ENCODE measurements at regions not wholly inside any gene's neighbourhood (a gene's known extent, or its start where the extent isn't known, plus 50 kb on each side); places are given as distances from the start of the nearest gene placed in this dataset.

DNA sequence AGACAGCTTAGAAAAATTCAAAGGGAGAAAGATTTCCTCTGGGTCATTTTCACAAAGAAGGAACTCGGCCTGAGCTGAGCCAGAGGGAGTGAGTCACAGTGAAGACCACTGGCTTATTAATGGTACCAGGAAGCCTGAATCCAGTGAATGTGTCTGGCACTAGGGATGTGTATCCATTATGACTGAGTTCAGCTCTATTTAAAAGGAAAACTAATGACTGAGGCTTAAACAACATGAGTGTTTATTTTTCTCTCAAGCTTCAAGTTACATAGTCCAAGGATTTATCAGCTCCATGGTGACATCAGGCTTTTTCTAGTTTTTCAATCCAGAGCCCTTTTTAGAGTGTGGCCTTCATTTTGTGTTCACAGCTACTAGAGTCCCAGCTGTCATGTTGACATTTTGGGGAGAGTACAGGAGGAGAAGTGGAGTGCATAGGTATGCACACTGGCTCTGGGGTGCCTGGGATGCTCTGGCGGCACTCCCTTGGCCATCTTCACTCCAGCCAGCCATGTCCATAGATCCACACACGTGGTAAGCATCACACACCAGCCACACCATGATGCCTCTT, 159.5 kb upstream of the ERCC6L2 start:
- Histone ChIP-seq H3K4me2 (ENCODE audit: low read length) (no peak overlapping the region), H3K27me3 (ENCODE audit: low read length) (no peaks in the 10 kb centered on the region), H3F3A (ENCODE audit: low read length, unreplicated experiment) (no peaks in the 10 kb centered on the region), H3K9ac (ENCODE audit: low read length) (no peak overlapping the region), H3K36me3 (ENCODE audit: low read depth, low read length) (no peaks in the 10 kb centered on the region), H3K79me2 (ENCODE audit: low read length) (no peaks in the 10 kb centered on the region), H3K9me2 (replicated peaks; ENCODE audit: low read length) (no peaks in the 10 kb centered on the region), H3K9me3 (ENCODE audit: low read length) (no peaks in the 10 kb centered on the region), H3K27ac (ENCODE audit: low read length) (no peak overlapping the region), H2AFZ (ENCODE audit: low read length) (no peak overlapping the region), H3K4me3 (ENCODE audit: low read length) (no peak overlapping the region), H3K4me1 (ENCODE audit: insufficient read depth, low read length) (peaks cover 3% of the 10 kb centered on the region), H4K20me1 (ENCODE audit: low read length) (no peaks in the 10 kb centered on the region)
- BruUV-seq (replicated peaks), result no TSS peak
- DNase-seq (no peak), ATAC-seq (no peak)
- TF ChIP-seq EZH2 (IDR thresholded peaks at IDR 0.05; ENCODE audit: low read length, unreplicated experiment) (no peak), EZH2phosphoT487 (IDR thresholded peaks at IDR 0.05; ENCODE audit: borderline replicate concordance, low read length) (no peak)
- TF ChIP-seq, protein P1, sequence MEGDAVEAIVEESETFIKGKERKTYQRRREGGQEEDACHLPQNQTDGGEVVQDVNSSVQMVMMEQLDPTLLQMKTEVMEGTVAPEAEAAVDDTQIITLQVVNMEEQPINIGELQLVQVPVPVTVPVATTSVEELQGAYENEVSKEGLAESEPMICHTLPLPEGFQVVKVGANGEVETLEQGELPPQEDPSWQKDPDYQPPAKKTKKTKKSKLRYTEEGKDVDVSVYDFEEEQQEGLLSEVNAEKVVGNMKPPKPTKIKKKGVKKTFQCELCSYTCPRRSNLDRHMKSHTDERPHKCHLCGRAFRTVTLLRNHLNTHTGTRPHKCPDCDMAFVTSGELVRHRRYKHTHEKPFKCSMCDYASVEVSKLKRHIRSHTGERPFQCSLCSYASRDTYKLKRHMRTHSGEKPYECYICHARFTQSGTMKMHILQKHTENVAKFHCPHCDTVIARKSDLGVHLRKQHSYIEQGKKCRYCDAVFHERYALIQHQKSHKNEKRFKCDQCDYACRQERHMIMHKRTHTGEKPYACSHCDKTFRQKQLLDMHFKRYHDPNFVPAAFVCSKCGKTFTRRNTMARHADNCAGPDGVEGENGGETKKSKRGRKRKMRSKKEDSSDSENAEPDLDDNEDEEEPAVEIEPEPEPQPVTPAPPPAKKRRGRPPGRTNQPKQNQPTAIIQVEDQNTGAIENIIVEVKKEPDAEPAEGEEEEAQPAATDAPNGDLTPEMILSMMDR (conservative IDR thresholded peaks at IDR 0.05; ENCODE audit: low read depth, low read length), result no peak
- intact Hi-C loops (cut with micrococcal nuclease), result no loop called here
- ChIA-PET POLR2A (ENCODE audit: unreplicated experiment) (no interaction called here), CTCF (no interaction called here)

DNA sequence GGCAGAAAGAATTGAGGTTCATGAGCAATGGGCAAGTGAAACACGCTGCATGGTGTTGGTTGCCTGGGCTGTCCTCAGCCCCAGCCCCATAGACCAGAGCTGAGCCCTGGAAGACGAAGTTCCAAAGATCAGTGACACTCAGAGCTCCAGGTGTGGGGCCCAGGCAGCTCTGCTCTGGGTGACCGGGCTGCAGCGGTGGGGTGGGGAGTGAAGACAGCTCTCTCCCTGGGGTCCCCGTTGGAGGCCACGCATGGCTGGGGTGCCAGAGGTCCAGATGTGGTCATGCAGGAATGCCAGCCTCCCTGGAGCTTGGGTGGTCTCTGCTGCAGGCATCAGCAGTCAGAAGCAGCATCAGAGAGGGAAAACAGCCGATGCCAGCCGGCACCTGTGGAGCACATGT, 165.0 kb upstream of the ERCC6L2 start:
- no peak for ATAC-seq
- BruUV-seq (replicated peaks), result no TSS peak
- intact Hi-C loops (cut with micrococcal nuclease), result no loop called here

DNA sequence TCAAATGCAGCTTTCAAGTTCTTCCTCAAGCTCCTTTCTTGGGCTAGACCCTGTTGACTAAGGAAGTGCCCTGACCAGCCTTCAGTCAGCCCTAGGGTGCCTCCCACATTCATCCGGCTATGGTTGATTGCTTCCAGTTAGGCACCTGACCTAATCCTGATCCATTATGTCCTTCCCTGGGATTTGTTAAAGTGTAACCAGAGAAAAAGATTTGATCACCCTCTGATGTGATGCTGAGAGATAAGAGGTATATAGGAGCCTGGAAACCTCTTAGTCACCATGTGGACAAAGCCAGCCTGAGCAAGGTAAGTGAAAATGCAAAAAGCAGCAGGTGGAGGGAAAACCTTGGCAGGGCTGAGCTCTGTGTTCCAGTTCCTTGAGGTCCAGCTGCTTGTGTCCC, 178.8 kb upstream of the ERCC6L2 start:
- TF ChIP-seq EZH2phosphoT487 (IDR thresholded peaks at IDR 0.05; ENCODE audit: borderline replicate concordance, low read length), result no peak
- TF ChIP-seq EZH2 (IDR thresholded peaks at IDR 0.05; ENCODE audit: low read length, unreplicated experiment), result no peak
- TF ChIP-seq, protein P1 (conservative IDR thresholded peaks at IDR 0.05; ENCODE audit: low read depth, low read length), result no peak
- Histone ChIP-seq H3K4me1 (ENCODE audit: insufficient read depth, low read length) (no peaks in the 10 kb centered on the region), H2AFZ (ENCODE audit: low read length) (no peak overlapping the region), H3K9ac (ENCODE audit: low read length) (no peak overlapping the region), H3F3A (ENCODE audit: low read length, unreplicated experiment) (no peaks in the 10 kb centered on the region), H3K4me2 (ENCODE audit: low read length) (no peak overlapping the region), H3K9me3 (ENCODE audit: low read length) (no peaks in the 10 kb centered on the region), H3K36me3 (ENCODE audit: low read depth, low read length) (no peaks in the 10 kb centered on the region), H4K20me1 (ENCODE audit: low read length) (no peaks in the 10 kb centered on the region), H3K27me3 (ENCODE audit: low read length) (peaks cover 9% of the 10 kb centered on the region; the same call in 1 of the 2 replicates), H3K4me3 (ENCODE audit: low read length) (no peak overlapping the region), H3K79me2 (ENCODE audit: low read length) (no peaks in the 10 kb centered on the region), H3K27ac (ENCODE audit: low read length) (no peak overlapping the region), H3K9me2 (replicated peaks; ENCODE audit: low read length) (no peaks in the 10 kb centered on the region)
- ATAC-seq, result no peak
- CTCF ChIA-PET, result no interaction called here
- intact Hi-C loops (cut with micrococcal nuclease), result no loop called here
- BruUV-seq (replicated peaks), result no TSS peak
- POLR2A ChIA-PET (ENCODE audit: unreplicated experiment), result no interaction called here
- DNase-seq, result no peak

More for the DNA sequence above, 165.0 kb upstream of the ERCC6L2 start:
- H3K4me2 ChIP-seq (ENCODE audit: low read length), result no peak overlapping the region
- DNase-seq, result no peak
- CTCF ChIA-PET, result no interaction called here
- H3K36me3 ChIP-seq (ENCODE audit: low read depth, low read length), result no peaks in the 10 kb centered on the region
- TF ChIP-seq, protein P1 (conservative IDR thresholded peaks at IDR 0.05; ENCODE audit: low read depth, low read length), result no peak
- TF ChIP-seq EZH2phosphoT487 (IDR thresholded peaks at IDR 0.05; ENCODE audit: borderline replicate concordance, low read length) (no peak), EZH2 (IDR thresholded peaks at IDR 0.05; ENCODE audit: low read length, unreplicated experiment) (no peak)
- H3F3A ChIP-seq (ENCODE audit: low read length, unreplicated experiment), result no peaks in the 10 kb centered on the region
- H3K4me1 ChIP-seq (ENCODE audit: insufficient read depth, low read length), result no peaks in the 10 kb centered on the region
- no peak overlapping the region for H3K9ac ChIP-seq (ENCODE audit: low read length)
- H3K9me3 ChIP-seq (ENCODE audit: low read length), result no peaks in the 10 kb centered on the region
- no peaks in the 10 kb centered on the region for H4K20me1 ChIP-seq (ENCODE audit: low read length)
- no peak overlapping the region for H3K27ac ChIP-seq (ENCODE audit: low read length)
- no peaks in the 10 kb centered on the region for H3K9me2 ChIP-seq (replicated peaks; ENCODE audit: low read length)
- H3K27me3 ChIP-seq (ENCODE audit: low read length), result 0 out of 2 replicates have a peak, but pooled peaks cover 7% of the 10 kb centered on the region
- H3K4me3 ChIP-seq (ENCODE audit: low read length), result no peak overlapping the region
- no peak overlapping the region for H2AFZ ChIP-seq (ENCODE audit: low read length)
- no peaks in the 10 kb centered on the region for H3K79me2 ChIP-seq (ENCODE audit: low read length)
- POLR2A ChIA-PET (ENCODE audit: unreplicated experiment), result no interaction called here

All from PC-3 (cell line).